HG03159 (cell line): ENCODE measurements at regions not wholly inside any gene's neighbourhood (a gene's known extent, or its start where the extent isn't known, plus 50 kb on each side); places are given as distances from the start of the nearest gene placed in this dataset.

Experiments used
- ATAC-seq: cut with Tn5 transposase; IDR thresholded peaks from one replicate; pipeline ENCODE4 v1.9.1; 2021; ENCODE audit warnings: mild to moderate bottlenecking, moderate library complexity; ENCODE audit not compliant: unreplicated experiment

- no peak for ATAC-seq
Measured at GRCh38 chr20:40494248-40494647, 194.8 kb downstream of the MAFB start.

- ATAC-seq, result no peak
Measured at GRCh38 chr20:40493549-40493948, 195.5 kb downstream of the MAFB start.

- ATAC-seq, result no peak
Measured at GRCh38 chr20:40493071-40493470, 196.0 kb downstream of the MAFB start.

- no peak for ATAC-seq
Measured at GRCh38 chr20:40491009-40491590, 197.9 kb downstream of the MAFB start.

- ATAC-seq, result no peak
Measured at GRCh38 chr20:40489886-40490285, 199.2 kb downstream of the MAFB start.

GRCh38 chr20:40488401-40488800, 200.6 kb downstream of the MAFB start:
- no peak for ATAC-seq

- ATAC-seq, result no peak
Measured at GRCh38 chr20:40486297-40486696, 202.7 kb downstream of the MAFB start.

GRCh38 chr20:40481743-40482458, 207.1 kb downstream of the MAFB start:
- no peak for ATAC-seq

GRCh38 chr20:40481337-40481736, 207.7 kb downstream of the MAFB start:
- ATAC-seq, result no peak

GRCh38 chr20:40477805-40478204, 211.2 kb downstream of the MAFB start:
- no peak for ATAC-seq

GRCh38 chr20:40476461-40476860, 212.6 kb downstream of the MAFB start:
- no peak for ATAC-seq

- ATAC-seq, result no peak
Measured at GRCh38 chr20:40472905-40473304, 216.1 kb downstream of the MAFB start.

GRCh38 chr20:40471261-40471629, 217.8 kb downstream of the MAFB start:
- ATAC-seq, result no peak

- ATAC-seq, result no peak
Measured at GRCh38 chr20:40470445-40471260, 218.4 kb downstream of the MAFB start.

- ATAC-seq, result no peak
Measured at GRCh38 chr20:40468759-40469158, 220.3 kb downstream of the MAFB start.

GRCh38 chr20:40467703-40468411, 221.2 kb downstream of the MAFB start:
- ATAC-seq, result no peak

GRCh38 chr20:40467067-40467466, 222.0 kb downstream of the MAFB start:
- ATAC-seq, result no peak

- no peak for ATAC-seq
Measured at GRCh38 chr20:40464731-40465208, 224.3 kb downstream of the MAFB start.

- no peak for ATAC-seq
Measured at GRCh38 chr20:40463171-40463570, 225.9 kb downstream of the MAFB start.

GRCh38 chr20:40462566-40462965, 226.5 kb downstream of the MAFB start:
- ATAC-seq, result no peak

GRCh38 chr20:40459299-40459698, 229.7 kb downstream of the MAFB start:
- ATAC-seq, result no peak
